ENCODE measurements at regions not wholly inside any gene's neighbourhood (a gene's known extent, or its start where the extent isn't known, plus 50 kb on each side); places are given as distances from the start of the nearest gene placed in this dataset.
"Not testable (repeated sequence)": the region's sequence is repeated elsewhere in the genome, so short reads cannot be mapped to it uniquely, and the experiment has no call there.

DNA sequence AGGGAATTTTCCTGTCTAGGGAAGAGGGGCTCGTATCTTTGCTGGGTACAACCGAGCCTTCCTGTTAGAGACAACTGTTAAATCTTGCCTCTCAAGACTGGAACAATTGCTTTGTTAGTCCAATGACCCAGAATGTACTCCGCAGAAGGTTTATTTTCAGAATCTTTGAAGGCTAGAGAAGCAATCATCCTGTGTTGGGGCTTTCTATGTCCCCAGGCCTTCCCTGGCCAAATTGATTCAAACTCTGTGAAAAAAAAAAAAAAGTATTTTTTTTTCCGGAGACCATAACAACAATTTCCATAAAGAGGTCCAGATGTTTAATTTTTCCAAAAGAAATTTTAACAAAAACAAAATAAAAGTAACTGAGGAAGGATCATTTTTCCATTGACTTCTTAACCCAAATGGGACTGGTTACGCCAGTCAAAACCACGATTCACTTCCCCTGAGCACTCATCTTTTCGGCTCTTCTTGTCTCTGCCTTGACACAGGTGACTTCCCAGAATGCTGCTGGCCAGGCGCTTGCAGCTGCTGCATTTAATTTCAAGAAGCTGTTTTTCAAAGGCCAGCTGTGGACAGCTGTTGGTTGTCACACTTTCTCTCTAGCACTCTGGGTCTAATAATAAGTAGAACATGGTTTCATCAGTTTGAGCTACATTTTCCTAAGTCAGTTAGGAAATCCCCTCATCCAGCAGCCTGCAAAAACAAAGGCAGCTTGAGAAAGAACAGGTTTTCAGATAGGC lies 81.6 kb upstream of the MANSC4 start:
- peak; percentile 67 for DNase-seq

DNA sequence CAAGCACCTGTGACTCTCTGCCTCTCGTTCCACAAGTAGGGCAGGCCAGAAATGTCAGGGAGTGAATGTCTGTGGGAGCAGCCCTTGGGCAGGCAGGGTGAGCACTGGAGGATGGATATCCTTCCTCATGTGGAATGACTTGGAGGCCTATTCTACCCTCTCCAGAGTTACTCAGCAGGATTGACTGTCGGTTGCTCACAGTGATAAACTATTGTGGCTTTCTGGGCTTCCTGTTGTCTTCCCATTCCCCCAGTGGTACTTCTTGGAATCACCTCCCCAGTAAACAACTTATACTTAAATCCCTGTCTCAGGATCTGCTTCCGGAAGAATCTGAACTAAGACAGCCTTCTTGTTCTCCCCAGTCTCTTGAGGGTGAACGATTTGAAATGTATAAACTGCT lies 79.6 kb upstream of the MANSC4 start:
- no peak for DNase-seq

DNA sequence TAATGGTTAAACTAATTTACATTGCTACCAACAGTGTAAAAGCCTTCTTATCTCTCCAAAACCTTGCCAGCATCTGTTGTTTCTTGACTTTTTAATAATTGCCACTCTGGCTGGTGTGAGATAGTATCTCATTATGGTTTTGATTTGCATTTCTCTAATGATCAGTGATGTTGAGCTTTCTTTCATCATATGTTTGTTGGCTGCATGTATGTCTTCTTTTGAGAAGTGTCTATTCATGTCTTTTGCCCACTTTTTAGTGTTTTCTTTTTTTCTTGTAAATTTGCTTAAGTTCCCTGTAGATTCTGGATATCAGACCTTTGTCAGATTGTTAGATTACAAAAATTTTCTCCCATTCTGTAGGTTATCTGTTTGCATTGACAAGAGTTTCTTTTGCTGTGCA lies 77.0 kb upstream of the MANSC4 start:
- not testable (repeated sequence) for DNase-seq

DNA sequence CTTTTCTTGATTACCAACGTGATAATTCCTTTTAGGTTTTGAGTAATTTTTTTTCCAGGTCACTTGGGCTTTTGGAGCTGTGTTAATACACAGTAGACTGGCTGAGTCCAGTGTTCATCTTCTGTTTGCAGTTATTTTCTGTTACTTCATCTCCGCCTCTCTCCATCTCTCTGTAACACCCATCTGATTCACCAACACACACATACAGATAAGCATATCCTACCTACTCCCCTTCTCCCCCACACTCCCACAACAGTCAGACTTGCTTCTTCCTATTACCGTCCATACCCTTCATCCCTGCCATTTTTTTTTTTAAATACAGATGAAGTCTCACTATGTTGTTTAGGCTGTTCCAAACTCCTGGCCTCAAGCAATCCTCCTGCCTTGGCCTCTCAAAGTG lies 72.7 kb upstream of the MANSC4 start:
- DNase-seq, result no peak

Measured in right forelimb (tissue), 1 donor.